NCI-H82 treated with DMSO at 0.1 percent for 48 hours (cell line): ENCODE measurements at regions not wholly inside any gene's neighbourhood (a gene's known extent, or its start where the extent isn't known, plus 50 kb on each side); places are given as distances from the start of the nearest gene placed in this dataset.

Experiments used
- DNase-seq: peaks from one replicate; lab custom pipeline; 2025; ENCODE audit not compliant: unreplicated experiment; lab: John Stamatoyannopoulos, UW

DNA sequence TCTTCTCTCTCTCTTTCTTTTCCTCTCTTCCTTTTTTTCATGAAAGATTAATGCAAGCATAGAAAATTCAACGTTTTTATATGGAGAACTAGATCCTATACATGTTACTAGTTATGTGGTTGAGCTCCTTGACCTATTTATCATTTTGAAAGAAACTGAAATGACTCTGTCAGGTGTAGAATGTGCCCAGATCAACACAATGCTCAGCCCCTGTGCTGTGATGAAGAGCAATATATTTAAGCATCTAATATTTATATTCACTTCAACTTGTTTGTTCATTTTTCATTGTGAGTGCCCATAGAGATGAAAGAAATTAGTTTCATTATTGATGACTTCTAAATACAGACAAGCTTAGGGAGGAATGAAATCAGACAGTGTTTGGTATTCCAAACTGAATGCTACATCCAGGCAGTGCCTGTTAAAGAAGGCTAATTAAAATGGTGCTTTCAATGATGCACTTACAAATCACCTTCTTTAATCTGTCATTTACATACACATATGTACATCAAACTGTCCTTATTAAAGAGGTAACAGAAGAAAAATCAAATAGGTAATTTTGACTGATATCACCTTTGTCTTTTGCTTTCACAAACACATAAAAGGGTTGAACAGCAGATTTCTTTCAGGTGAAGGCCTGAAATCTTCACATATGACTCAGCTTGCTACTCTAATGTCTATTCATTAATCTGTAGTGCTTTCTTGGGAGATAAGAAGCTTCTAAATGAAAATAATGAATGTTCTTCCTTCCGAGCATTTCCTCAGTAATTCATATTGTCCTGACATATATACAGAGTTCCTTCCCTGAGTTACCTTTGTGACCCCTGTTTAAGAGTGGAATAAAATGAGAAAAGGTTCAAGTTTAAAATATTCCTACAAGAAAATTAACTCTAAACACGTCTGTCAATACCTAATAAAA lies 915.9 kb downstream of the PDHA2 start:
- DNase-seq: no peak

DNA sequence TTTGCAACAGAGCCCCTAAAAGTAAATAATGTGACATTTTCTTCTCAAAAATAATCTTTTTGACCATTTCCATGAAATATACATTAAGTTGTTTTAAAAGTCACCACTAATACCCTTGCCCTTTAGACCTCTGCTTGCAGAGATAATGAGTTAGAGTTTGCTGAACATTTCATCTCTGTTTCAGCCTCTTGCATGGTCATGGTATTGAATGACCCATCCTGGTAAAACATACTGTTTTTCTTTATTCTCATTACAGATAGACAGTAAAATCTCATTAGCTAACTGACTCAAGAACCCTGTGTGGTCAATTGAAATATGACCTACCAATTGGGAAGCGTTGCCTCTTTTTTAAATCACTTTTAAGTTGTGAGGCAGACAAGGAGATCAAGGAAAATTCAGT lies 916.7 kb downstream of the PDHA2 start:
- no peak for DNase-seq

DNA sequence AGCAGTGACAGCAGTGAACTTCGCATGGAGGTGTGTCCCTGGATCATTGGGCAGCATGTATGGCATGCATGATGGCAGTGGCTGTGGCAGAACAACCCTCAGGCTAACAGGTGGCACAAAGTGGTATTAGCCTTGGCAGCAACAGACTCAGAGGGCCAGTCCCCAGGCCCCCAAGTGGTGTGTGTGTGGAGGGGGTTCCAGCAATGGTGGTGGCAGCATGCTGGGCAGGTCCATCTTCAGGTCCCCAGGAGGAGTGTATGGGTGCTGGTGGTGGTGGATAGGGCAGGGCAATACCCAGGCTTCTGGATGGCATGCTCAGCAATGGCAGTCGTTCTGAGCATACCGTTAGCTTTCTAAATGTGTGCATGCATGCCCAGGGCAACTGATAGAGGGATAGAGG lies 923.7 kb downstream of the PDHA2 start:
- no peak for DNase-seq

DNA sequence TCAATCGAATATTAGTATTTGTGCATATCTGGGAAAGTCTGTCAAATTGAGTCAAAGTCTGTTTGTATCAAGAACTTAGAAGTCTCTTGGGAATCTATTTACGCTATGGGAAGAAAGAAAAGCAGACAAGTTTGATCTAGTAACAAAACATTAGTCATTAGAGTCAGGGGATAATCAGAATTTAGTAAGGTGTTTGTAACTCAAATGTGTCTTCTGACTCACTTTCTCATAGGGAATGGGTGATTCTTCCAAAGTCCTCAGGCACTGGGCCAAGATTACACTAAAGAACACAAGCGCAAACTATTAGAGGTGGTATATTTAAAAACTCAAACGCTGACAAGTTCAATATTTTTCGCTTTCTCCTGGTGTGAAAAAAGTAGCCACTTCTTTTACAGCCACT lies 926.5 kb downstream of the PDHA2 start:
- DNase-seq: no peak

DNA sequence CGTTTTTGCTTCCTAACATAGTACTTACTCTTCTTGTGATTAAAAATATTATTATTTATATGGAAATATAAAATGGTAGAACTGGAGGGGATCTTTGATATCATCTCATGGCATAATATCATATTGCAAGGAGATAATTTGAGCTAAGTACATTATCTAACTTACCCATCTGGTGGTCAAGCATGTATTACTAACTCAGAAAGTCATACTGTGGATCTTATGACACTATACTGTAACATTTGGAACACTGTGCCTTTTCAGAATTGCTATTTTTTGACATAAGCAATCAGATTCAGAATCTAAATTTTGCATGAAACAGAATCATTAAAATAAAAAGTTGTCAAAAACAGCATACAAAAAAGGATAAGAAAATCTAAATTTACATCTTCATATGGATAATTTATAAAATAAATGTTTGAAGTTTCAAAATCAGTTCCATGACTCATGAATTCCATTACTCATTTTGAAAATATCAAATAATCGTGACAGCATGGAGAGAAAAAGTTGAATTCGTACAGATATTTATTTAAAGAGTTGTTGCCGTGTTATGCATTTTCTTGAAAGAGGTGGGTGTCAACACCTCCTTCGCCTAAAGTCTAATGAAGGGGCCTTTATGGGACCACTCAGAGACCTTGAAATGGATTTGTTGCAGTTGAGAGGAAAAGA lies 928.1 kb downstream of the PDHA2 start:
- DNase-seq: no peak

DNA sequence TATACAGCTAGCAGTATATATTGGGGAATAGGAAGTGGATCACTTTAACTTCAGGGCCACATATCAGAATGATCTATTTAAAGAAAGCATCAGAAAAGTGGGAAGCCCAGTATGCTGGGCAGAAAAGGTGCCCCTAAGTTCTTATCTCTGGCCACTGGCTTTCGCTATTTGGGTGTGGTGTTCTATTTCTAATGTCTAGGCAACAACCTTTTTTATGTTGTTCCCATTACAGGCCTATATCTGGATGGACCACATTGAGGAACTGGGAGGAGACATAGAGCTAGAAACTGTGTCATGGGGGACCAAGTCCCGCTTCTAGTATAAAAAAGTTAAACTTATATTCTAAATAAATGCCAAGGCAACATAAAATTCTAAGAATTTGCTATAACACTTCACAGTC lies 935.6 kb downstream of the PDHA2 start:
- no peak for DNase-seq

DNA sequence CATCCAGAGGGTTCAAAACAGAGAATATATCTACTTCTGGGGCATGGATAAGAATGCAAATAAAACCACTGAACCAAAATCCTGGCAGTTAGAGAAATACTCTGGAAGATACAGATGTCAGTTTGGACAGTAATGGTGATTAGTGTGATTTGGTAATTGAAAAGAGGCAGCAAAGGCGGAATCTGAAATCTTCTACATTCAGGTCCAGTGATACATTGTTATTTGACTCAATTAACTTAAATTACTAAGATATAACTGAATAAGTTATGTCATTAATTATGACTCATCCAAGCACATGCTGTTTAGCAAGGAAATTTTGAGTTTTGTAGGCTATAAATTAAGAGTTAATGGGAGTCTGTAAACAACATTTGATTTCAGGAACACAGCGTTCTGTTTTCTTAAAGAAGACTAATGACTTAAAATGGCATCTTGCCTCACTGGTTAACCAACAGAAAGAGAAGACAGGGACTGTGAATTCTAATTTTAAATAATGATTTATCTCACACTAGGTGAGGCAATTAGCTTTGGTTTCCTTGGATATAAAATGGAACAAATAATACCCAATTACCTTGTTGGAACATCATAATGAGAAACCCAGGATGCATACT lies 937.1 kb downstream of the PDHA2 start:
- DNase-seq: no peak

DNA sequence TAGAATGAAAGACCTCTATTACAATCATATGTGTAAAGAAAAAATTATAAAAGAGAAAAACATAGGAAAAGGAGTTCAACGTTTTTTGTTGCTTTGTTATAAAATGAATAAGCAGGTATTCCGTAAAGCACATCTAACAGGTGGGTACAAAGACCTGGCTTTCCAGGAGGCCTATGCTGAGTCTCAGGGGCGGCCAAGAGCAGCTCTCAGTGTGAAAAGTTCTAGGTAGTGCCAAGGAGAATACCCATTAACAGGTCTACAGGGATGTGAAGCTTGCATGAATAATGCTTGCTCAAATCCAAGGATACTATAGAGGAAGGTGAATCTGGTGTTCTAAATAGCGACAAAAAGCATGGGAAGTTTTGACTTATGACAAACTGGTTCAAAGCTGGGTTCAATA lies 944.4 kb downstream of the PDHA2 start:
- no peak for DNase-seq

DNA sequence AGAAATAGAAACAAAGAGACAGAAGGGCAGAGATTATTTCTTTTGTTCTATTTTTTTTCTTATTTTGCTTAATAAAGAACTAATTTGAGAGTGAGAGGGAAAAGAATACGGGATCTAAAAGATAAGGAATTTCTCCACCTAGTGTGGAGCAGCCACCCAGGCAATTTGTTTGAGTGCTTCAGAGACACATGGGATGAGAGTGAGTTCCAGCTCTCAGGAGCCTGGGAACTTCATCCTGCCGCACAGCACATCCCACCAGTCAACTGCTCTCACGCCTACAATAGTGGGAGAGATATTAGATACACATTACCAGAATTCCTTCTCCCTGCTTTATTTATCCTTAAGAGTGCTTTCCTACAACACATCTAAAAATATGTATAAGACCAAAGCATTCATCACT lies 946.4 kb downstream of the PDHA2 start:
- no peak for DNase-seq

DNA sequence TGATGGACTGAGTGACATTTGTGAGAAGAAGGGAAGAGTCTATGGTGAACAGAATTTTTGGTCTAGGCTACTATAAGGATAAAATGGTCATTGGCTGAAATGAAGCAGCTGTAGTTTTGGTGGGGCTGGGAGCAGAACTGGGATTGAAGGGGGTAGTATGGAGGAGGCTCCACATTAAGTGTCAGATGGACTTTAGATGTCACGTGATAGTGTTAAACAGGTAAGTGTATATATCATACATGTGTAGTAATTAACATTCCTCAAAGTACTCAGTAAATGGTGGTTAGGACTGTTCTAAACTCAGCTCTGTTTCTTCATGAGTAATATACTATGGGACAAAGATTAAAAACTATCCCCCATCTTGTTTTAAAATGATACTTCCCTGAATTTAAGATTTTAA lies 947.9 kb downstream of the PDHA2 start:
- no peak for DNase-seq

DNA sequence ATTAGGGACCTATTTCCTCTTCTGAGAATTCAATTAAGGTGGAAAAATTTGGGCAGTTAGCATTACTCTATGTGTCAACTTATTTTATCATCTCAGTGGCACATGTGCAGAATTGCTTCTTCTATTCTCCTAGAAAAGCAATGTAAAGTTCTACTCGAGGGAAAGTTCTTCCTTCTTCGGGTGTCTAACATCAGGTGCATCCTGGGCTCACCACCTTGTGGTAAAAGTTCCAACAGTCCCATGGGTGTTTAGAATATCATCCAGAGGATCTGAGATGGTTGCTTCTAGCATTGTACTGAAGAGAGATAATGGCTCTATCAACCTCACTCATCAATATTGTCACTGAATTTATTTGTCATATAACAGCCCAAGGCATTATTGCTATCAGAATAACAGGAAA lies 969.7 kb downstream of the PDHA2 start:
- no peak for DNase-seq

DNA sequence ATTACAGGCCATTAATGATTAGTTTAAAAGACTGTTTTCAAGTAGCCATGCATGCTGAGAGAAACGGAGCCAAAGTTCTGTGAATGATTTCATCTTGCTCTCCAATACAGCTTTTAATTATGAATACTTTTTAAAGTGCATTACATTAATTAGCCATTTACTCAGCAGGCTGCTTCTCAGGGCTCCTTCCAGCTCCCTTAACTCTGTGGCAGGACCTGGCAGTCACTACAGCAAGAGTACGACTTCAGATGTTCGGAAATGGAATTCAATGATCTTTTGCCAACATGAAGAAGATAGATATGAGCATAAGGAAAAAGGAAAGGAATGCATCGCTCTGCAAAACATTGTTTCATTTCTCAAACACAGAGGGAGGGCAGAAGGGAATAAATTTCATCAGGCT lies 987.2 kb downstream of the PDHA2 start:
- no peak for DNase-seq

DNA sequence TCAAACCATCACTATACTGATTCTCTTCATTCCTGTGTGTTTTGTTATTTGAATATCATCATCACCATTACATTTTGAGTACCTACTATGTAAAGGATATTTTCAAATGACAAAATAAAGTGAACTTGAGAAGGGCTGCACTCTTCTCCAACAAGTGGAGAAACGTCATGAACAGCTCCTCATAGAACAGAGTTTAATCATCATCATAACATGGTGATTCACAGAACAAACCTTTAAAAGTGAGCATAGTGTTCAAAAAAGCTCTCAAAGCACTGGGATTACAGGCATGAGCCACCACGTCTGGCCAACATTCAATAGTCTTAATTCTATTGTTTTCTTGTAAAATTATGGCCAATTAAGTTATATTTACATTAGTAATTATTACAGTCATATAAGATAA lies 993.9 kb downstream of the PDHA2 start:
- DNase-seq: no peak

DNA sequence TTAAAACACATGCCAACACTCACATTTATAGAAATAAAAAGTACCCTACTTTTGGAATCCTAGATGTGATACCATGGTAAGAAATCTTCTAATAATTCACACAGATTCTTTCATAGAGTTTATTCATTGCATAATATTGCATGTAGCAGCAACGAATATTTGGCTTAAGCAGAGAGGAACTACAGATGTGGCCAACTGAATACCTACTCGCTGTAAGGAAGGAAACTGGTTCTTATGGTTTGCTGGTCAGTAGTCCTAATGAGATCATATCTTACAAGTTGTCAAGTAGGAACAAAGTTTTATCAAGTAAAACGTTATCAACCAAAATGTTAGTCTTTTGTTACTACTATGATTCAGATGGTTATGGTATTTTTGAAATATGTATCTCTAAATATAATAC lies 996.1 kb downstream of the PDHA2 start:
- no peak for DNase-seq

DNA sequence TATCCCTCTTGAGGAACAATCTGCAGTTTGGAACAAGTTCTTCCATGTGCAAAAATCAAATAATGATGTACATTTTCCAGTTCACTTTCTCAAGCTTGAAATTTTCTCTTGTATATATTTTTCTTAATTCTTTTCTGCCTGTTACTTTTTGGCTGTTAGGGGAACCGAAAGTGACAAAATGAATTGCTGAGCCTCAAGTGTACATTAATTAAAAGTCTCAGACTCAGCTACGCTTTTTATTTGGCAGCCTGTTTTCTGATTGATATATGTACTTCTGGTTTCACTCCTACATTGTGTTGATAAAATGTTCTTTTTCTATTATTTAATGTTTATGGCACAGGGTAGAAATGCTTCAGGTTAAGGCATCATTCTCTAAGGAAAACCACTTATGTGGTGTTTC lies 999.5 kb downstream of the PDHA2 start:
- DNase-seq: no peak

DNA sequence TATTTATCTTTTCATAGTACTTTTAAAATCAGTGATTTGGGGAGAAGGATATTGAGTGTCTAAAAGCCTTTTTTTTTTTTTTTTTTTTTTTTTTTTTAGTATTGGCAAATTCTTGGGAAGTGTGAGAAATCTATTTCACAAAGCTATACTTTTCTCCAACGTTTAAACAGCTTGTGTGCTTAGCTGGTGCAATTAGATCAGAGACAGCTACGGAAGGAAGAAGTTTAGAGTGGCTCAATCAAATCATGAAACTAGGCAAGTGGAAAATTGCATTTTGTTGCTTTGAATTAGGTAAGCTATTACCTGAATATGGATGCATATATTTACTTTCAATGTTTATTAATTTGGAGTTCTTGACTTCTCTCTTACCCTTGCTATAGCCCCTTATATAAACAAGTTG lies 1001.9 kb downstream of the PDHA2 start:
- DNase-seq: no peak

DNA sequence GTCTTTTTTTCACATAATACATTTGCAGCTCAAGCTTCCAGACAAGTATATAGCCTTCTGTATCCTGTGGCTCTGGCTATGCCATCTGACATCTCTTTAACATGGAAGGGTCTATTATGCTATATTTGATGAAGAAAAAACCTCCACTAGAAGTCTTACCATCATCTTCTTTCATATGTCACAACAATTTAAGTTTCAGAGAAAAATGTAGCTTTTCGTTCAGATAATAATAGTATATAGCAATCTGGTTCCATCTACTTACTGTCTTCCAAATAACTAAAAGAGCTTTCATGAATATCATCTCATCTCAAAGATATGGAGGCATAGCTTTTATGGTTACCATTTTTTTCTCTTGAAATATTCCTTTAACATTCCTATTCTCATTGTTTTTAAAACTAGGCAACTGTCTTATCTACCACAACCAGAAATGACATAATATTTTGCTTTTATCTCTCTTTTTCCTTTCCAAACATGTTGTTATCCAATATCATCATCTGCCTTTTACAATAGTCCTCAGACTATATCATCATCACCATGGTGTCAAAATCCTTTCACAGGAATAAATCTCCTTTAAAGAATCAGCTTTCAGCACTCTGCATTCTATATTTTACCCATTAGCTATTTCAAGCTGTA lies 1005.1 kb downstream of the PDHA2 start:
- DNase-seq: no peak

DNA sequence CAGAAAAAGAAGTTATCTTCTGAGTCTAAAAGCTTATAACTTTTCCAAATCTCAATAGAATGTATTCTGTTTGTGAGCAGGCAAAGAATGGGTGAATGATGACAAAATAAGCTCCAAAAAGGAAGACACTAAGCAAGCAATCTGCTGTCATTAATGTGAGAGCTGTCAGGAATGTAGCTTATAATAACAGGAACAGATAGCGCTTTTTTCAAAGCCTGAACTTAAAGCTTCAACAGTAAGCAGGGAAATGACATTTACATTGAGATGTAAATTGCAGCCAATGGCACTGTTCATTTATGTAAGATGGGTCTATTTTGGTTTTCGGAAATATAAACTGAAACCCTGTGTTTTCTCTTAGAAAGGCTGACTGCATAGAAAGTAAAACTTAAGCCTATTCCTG lies 1005.9 kb downstream of the PDHA2 start:
- DNase-seq: no peak

DNA sequence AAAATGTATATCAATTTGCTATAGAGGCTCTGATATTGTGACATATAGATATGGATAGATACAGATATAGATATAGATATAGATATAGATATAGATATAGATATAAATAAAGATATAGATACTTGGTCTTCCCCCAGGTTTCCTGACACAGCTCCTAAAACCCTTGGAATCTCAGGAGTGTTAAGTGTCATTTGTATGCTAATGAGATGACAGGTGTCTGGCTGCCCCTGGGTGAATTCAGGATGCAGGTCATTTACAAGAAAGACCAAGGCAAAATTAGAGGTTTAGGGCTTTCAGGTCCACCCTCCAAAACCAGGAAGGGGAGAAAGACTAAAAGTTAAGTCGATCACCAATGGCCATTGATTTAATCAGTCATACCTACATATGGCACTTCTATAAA lies 1034.8 kb downstream of the PDHA2 start:
- DNase-seq: no peak

DNA sequence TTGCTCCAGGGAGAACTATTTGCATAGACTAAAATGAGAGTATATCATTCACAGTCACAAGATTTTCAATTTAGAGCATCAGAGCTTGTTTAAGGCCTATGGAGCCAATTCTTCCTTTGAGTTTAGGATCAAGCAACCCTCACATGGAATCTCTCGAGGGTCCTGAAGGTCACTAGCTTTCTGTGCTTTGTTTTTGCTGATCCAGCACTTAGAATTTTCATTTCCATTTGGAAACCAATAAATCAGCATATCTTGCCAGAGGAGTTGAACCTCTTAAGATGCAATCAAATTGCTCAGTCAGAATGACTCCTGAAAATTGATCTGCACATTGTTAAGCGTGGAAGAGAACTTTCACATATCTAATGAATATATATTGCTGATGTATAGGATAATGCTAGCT lies 1039.6 kb downstream of the PDHA2 start:
- DNase-seq: no peak

DNA sequence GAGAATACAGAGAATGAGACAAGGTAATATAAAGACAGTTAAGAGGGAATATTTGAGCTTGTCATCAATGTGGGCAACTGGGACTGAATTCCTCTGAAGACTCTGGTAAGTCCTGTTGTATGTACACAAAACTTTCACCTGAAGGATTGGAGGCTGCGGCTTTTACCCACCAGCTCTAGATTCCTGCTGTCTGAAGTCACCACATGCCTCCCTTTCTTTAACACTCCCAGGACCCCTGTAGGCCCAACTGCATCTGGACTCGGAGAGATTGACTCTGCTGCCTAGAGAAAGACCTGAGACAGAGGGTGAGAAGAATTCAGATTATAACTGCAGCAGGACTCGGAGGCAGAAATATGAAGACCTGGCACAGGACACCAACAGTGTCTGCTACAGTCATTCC lies 1048.0 kb downstream of the PDHA2 start:
- DNase-seq: no peak

DNA sequence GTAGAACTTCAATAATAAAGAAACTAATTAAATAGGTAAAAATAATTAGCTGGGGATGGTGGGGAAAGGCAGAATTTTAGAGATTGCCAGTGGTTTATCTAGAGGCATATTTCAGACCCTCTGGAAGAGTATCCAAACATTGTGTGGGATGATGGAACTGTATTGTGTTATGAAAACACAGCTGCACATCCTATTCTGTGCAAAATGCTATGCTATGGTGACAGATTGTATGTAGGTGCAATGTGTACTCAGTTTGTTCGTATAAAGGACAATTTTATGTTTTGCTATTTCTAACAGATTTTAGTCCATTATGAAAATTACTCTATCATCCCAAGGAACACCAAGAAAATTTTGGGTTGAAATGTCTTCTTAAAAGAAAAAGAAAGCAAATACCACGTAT lies 1054.7 kb downstream of the PDHA2 start:
- DNase-seq: no peak
